HG03342 (cell line): ENCODE measurements at regions not wholly inside any gene's neighbourhood (a gene's known extent, or its start where the extent isn't known, plus 50 kb on each side); places are given as distances from the start of the nearest gene placed in this dataset.

Experiments
- ATAC-seq: cut with Tn5 transposase; IDR thresholded peaks from one replicate; pipeline ENCODE4 v1.9.1; 2021; ENCODE audit warnings: mild to moderate bottlenecking, moderate library complexity; ENCODE audit not compliant: unreplicated experiment

- ATAC-seq = no peak
Observed at GRCh38 chr1:5717031-5717682, 275.1 kb downstream of the NPHP4 start.

- ATAC-seq = no peak
Observed at GRCh38 chr1:5716126-5716525, 276.1 kb downstream of the NPHP4 start.

DNA sequence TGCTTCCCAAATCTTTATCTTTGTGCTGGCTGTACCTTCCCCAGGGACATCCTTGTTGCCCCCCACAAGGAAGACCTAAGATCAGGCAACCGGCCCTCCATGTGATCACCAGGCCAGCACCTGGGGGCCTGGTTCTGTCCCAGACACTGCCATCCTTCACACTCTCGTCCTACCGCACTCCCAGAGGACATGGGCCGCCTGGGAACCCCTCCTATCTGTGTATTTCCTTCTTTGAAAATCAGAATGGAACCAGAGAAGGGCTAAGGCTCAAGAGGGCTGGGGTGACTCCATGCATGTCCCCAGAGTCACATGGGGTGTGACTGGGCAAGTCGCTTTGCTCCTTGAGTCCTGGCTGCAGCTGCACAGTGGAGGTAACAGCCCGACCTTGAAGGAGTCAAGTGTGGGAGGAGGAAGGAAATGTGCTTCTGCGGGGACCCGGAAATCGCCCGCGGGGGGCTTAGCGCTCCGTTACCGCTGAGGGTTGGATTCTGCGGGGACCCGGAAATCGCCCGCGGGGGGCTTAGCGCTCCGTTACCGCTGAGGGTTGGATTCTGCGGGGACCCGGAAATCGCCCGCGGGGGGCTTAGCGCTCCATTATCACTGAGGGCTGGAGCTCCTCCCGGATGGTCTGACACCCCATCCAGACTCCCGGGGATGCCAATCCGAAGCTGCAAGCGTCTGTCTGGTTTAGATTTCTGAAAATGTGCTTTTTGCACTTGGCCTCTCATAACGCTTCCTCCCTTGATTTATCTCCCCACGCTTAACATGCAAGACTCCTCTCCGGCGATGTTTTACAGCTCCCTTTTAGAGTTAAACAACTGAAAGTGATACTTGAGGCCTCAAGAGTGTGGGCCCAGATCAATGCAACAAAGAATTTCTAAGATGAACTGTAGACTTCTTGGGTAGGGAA lies 278.9 kb downstream of the NPHP4 start:
- no peak for ATAC-seq

DNA sequence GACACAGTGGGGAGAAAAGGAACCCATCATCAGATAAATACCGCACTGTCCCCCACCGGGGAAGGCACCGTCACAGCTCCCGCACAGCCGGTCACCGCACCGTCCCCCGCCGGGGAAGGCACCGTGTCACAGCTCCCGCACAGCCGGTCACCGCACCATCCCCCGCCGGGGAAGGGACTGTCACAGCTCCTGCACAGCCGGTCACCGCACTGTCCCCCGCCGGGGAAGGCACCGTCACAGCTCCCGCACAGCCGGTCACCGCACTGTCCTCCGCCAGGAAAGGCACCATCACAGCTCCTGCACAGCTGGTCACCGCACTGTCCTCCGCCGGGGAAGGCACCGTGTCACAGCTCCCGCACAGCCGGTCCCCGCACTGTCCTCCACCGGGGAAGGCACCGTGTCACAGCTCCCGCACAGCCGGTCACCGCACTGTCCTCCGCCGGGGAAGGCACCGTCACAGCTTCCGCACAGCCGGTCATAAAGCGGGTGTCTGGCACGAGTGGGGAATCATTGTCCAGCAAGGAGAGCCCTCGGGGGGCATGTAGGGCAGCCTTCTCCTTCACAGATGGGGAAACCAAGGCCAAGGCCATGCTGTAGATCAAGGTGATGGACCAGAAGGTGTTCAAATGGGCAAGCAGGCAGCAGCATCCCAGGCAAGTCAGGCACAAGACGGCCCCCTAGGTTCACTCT lies 280.1 kb downstream of the NPHP4 start:
- ATAC-seq = no peak

DNA sequence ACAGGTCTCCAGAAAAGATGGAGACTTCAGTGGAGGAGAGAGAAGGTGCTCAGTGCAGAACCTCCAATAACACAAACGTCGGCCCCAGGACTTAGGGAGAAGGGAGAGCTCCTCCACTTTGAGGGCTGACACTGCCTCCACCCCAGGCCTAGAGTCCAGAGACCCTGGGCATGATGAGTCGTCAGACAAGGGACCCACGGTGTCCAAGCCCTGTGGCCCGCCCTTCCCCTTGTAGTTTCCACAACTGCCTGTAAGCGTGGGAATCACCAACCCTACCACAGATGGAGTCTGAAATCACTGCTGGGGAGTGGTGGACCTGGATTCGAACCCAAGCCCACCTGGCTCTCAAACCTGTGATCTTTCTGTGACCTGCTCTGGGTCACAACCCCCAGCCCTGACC lies 281.1 kb downstream of the NPHP4 start:
- no peak for ATAC-seq

DNA sequence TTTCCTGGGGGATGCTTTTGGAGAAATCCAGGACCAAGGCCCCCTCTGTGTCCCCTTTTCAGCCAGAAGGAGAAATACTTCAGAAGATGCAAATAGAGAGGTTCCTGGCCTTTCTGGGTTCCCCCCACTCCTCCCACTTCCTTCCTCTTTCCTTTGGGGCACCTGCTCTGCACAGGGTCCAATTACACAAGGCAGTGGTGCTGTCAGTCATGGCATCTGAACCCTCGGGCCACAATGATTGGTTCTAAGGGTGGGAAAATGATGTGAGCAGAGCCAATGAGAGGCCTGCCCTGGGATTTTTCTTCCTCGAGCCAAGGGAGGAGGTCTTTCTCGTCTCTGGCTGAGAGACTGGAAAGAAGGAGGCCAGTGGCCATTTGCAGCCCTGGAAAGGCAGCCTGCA lies 282.2 kb downstream of the NPHP4 start:
- no peak for ATAC-seq

DNA sequence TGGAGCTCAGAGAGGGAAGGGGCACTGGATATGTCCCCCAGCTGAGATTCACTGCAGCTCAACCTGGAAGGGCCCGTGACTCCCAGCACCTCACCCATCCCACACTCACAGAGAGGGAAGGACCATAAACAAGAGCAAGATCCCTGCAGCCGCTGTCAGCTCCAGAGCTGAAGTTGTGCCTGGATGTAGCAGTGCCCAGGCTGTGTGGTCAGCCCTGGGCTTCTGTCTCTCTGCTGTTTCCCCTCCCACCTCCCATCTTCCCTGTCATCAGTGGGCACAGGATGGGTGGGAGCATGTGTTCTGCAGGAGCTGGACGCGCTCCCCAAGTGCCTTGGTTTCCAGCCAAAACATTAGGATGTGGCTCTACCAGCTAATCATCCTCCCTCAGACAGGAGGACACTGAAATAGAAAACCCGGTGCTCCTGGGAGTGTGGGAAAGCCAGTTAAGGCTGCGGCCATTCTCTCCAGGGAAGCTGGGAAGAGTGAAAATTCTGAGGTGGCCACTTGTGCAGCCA lies 282.7 kb downstream of the NPHP4 start:
- no peak for ATAC-seq

- ATAC-seq = no peak
Observed at GRCh38 chr1:5708346-5709245, 283.6 kb downstream of the NPHP4 start.

GRCh38 chr1:5707566-5708345 lies 284.5 kb downstream of the NPHP4 start:
- no peak for ATAC-seq

- ATAC-seq = no peak
Observed at GRCh38 chr1:5706239-5706638, 286.0 kb downstream of the NPHP4 start.

DNA sequence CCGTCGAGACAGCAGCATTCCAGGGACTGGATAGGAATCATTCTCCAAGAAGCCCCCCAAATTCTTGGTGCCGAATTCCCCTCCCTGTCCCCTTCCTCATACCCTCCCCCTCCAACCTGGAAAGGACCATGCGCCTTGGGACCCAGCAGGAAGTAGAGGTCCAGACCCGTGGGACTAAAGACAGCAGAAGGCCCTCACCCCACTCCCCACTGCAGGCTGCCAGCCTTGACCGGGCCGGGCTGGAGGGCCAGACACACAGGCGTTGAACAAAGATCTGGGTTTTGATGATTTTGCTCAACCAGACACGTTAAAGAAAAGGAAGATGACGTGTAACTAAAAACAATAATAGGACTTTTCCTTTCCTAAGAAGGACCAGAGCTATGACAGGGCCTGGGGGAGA lies 286.5 kb downstream of the NPHP4 start:
- no peak for ATAC-seq

- no peak for ATAC-seq
Observed at GRCh38 chr1:5704561-5705514, 287.4 kb downstream of the NPHP4 start.

DNA sequence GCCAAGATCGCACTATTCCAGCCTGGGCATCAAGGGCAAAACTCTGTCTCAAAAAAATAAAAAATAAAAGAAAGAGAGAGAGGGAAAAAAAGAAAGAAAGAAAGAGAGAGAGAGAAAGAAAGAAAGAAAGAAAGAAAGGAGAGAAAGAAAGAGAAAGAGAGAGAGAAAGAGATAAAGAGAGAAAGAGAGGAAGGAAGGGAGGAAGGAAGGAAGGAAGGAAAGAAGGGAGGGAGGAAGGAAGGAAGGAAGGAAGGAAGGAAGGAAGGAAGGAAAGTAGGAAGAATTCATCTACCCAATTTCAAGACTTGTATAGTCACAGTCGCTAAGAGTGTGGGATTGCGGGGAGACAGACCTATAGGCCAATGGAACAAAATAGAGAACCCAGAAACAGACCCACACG lies 290.6 kb downstream of the NPHP4 start:
- no peak for ATAC-seq

GRCh38 chr1:5693568-5693967 lies 298.7 kb downstream of the NPHP4 start:
- ATAC-seq = no peak

GRCh38 chr1:5692664-5693063 lies 299.6 kb downstream of the NPHP4 start:
- no peak for ATAC-seq

- ATAC-seq = no peak
Observed at GRCh38 chr1:5691795-5692509, 300.3 kb downstream of the NPHP4 start.

- no peak for ATAC-seq
Observed at GRCh38 chr1:5690898-5691297, 301.3 kb downstream of the NPHP4 start.

DNA sequence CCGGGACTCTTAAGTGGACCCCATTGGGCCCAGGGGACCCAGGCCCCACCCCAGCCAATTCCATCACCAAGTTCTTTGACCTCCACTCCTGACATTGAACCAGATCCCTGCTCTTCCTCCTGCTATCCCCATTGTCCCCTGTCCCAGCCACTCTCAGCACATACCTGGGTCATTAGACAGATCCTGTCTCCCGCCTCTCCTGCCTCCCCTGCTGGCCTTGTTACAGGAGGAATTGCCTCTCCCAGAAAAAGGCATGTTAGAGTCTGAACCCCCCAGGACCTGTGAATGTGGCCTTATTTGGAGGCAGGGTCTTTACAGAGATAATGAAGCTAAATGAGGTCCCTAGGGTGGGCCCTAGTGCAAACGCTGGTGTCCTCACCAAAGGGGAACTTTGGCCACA lies 301.9 kb downstream of the NPHP4 start:
- ATAC-seq = no peak
